ENCODE measurements at regions not wholly inside any gene's neighbourhood (a gene's known extent, or its start where the extent isn't known, plus 50 kb on each side); places are given as distances from the start of the nearest gene placed in this dataset.

DNA sequence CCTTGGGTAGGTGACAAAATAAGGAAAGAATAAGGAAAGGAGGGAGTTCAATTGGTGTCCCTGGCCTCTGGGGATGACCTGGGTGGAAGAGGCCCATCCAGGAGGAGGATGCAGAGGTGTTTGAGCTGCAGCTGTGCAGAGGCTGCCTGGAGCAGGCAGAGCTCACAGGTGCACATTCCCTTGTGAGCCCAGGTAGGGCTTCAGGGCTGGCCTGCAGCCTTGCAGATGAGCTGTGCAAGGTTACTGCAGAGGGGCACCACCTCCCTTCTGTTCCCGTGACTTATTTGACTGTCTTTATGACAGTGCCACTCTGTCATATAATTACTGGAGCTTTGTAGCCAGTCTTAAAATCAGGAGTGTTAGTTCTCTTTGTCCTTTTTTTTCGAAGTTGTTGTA is 263.2 kb upstream of the HS6ST1 start:
- no peaks in the 10 kb centered on the region for H3K4me1 ChIP-seq
- no peak overlapping the region for H3K27ac ChIP-seq
- H3K36me3 ChIP-seq = no peaks in the 10 kb centered on the region
- H3K27me3 ChIP-seq = no peaks in the 10 kb centered on the region
- H3K9me3 ChIP-seq = peaks cover 0 to 5% of the 10 kb centered on the region in 2 donors
- intact Hi-C loops (cut with DNase I) = no loop called here
- TF ChIP-seq, protein P1, sequence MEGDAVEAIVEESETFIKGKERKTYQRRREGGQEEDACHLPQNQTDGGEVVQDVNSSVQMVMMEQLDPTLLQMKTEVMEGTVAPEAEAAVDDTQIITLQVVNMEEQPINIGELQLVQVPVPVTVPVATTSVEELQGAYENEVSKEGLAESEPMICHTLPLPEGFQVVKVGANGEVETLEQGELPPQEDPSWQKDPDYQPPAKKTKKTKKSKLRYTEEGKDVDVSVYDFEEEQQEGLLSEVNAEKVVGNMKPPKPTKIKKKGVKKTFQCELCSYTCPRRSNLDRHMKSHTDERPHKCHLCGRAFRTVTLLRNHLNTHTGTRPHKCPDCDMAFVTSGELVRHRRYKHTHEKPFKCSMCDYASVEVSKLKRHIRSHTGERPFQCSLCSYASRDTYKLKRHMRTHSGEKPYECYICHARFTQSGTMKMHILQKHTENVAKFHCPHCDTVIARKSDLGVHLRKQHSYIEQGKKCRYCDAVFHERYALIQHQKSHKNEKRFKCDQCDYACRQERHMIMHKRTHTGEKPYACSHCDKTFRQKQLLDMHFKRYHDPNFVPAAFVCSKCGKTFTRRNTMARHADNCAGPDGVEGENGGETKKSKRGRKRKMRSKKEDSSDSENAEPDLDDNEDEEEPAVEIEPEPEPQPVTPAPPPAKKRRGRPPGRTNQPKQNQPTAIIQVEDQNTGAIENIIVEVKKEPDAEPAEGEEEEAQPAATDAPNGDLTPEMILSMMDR (IDR thresholded peaks at IDR 0.05) = no peak
- DNase-seq (ENCODE audit: low spot score in 2 of 2) = no peak
- H3K4me3 ChIP-seq = no peak overlapping the region

DNA sequence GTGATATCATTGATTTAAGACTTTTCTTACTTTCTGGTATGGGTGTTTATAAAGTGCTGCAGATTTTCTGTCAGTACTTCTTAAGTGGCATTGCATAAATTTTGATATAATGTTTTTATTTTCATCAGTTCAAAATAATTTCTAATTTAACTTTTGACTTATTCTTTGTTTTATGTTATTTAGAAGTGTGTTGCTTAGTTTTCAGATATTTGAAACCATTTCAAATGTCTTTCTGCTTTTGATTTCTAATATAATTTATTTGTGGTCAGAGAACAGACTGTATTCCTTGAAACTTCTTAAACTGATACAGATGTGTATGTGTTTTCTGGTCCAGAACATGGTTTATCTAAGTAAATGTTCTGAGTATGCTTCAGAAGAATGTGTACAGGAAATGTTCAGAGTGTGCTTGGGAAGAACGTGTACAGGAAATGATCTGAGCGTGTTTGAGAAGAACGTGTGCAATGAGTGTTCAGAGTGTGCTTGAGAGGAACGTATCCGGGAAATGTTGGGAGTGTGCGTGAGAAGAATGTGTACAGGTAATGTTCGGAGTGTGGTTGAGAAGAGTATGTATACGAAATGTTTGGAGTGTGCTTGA is 265.7 kb upstream of the HS6ST1 start:
- no peak overlapping the region for H3K27ac ChIP-seq

GRCh38 chr2:128585706-128586105 is 267.0 kb upstream of the HS6ST1 start:
- Histone ChIP-seq H3K27me3 (no peaks in the 10 kb centered on the region), H3K27ac (no peak overlapping the region), H3K4me1 (no peaks in the 10 kb centered on the region), H3K36me3 (no peaks in the 10 kb centered on the region), H3K4me3 (no peak overlapping the region), H3K9me3 (peaks cover 0 to 5% of the 10 kb centered on the region in 2 donors)
- no peak for DNase-seq (ENCODE audit: low spot score in 2 of 2)
- intact Hi-C loops (cut with DNase I) = no loop called here
- TF ChIP-seq, protein P1 (IDR thresholded peaks at IDR 0.05) = no peak

More for the DNA sequence above, 265.7 kb upstream of the HS6ST1 start:
- Histone ChIP-seq H3K4me3 (no peak overlapping the region), H3K36me3 (no peaks in the 10 kb centered on the region), H3K27me3 (no peaks in the 10 kb centered on the region), H3K4me1 (no peaks in the 10 kb centered on the region), H3K9me3 (peaks cover 0 to 5% of the 10 kb centered on the region in 2 donors)
- TF ChIP-seq, protein P1 (IDR thresholded peaks at IDR 0.05) = no peak
- intact Hi-C loops (cut with DNase I) = no loop called here
- no peak for DNase-seq (ENCODE audit: low spot score in 2 of 2)

DNA sequence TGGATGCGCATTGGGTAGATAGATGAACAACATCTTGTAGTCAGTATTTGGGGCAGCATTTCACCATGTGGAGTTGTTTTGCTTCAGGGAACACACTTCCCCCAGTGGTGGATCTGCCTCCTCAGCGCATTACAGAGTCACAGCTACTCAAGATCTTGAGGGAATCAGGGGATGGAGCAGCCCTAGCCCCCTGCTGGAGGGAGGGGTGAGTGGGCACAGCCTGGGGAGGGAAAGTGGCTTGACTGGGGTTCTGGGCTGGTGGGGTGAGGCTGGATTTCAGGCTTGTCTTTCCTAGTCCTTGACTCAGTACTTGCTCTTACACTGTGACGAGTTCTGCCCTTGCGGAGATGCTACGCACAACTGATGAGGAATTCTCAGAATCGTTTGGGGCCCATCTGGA is 271.0 kb upstream of the HS6ST1 start:
- Histone ChIP-seq H3K4me3 (no peak overlapping the region), H3K36me3 (no peaks in the 10 kb centered on the region), H3K4me1 (no peaks in the 10 kb centered on the region), H3K27me3 (no peaks in the 10 kb centered on the region), H3K27ac (no peak overlapping the region), H3K9me3 (peaks cover 0 to 5% of the 10 kb centered on the region in 2 donors)
- intact Hi-C loops (cut with DNase I) = no loop called here
- DNase-seq (ENCODE audit: low spot score in 2 of 2) = no peak
- TF ChIP-seq, protein P1 (IDR thresholded peaks at IDR 0.05) = no peak

DNA sequence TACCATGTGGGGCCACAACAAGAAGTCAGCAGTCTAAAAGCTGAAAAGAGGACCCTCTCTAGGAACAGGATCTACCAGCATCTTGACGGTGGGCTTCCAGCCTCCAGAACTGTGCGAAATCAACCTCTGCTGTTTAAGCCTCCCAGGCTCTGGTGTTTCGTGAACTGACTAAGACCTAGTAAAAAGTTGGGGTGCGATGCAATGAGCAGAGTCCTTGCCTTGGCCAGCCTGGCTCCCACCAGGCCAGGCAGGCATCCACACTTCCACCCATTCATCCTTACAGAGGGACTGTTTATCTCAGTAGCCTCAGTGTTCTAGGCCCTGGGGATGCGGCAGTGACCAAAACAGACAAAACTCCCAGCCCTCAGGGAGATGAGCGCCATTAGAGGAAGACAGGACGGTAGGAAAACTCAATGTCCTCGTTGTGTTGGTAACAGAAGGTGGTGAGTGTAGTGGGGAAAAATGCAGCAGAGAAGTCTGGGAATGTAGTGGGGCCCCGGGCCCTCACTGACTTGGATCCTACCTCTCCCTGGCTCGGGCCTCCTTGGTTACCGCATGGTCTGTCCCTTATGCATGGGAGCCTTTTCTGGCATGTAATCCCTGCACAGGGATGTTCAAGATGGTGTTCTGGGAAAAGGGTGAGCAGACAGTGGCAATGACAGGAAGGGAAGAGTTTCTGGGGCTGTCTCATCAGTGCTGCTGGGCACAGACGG is 271.8 kb upstream of the HS6ST1 start:
- Histone ChIP-seq H3K36me3 (no peaks in the 10 kb centered on the region), H3K9me3 (peaks cover 0 to 2% of the 10 kb centered on the region in 2 donors), H3K27ac (no peak overlapping the region), H3K4me3 (no peak overlapping the region), H3K4me1 (no peaks in the 10 kb centered on the region), H3K27me3 (no peaks in the 10 kb centered on the region)
- no peak for DNase-seq (ENCODE audit: low spot score in 2 of 2)
- TF ChIP-seq, protein P1 (IDR thresholded peaks at IDR 0.05) = no peak
- intact Hi-C loops (cut with DNase I) = no loop called here
